H9 (cell line): ENCODE measurements at regions not wholly inside any gene's neighbourhood (a gene's known extent, or its start where the extent isn't known, plus 50 kb on each side); places are given as distances from the start of the nearest gene placed in this dataset.

Experiments
- DNase-seq: peaks from one replicate; pipeline ENCODE4 v3.0.0-alpha.2; 2017
- H2AFZ ChIP-seq: one replicate; pipeline ENCODE4 v1.6.1; 2013; ENCODE audit warnings: mild to moderate bottlenecking, low read length, control low read depth, moderate library complexity
- H2AK5ac ChIP-seq: 2 replicates; pipeline ENCODE4 v1.6.1; 2013; ENCODE audit warnings: low read length, control low read depth, mixed read lengths; ENCODE audit not compliant: insufficient read length
- H2BK120ac ChIP-seq: one replicate; pipeline ENCODE4 v1.6.1; 2013; ENCODE audit warnings: low read depth, mild to moderate bottlenecking, low read length, control low read depth, inconsistent platforms; ENCODE audit not compliant: poor library complexity, severe bottlenecking
- H2BK12ac ChIP-seq: 2 replicates; pipeline ENCODE4 v1.6.1; 2013; ENCODE audit warnings: low read length, control low read depth, mixed read lengths, low read depth; ENCODE audit not compliant: insufficient read length
- H2BK15ac ChIP-seq: 2 replicates; pipeline ENCODE4 v1.6.1; 2013; ENCODE audit warnings: low read depth, low read length, control low read depth
- H2BK20ac ChIP-seq: one replicate; pipeline ENCODE4 v1.6.1; 2013; ENCODE audit warnings: low read depth, mild to moderate bottlenecking, low read length, control low read depth, inconsistent platforms; ENCODE audit not compliant: poor library complexity, severe bottlenecking
- H2BK5ac ChIP-seq: 2 replicates; pipeline ENCODE4 v1.6.1; 2013; ENCODE audit warnings: low read length, control low read depth, mixed read lengths; ENCODE audit not compliant: insufficient read length
- H3K14ac ChIP-seq: 2 replicates; pipeline ENCODE4 v1.6.1; 2013; ENCODE audit warnings: low read length, control low read depth; ENCODE audit not compliant: insufficient read depth
- H3K18ac ChIP-seq: 2 replicates; pipeline ENCODE4 v1.6.1; 2013; ENCODE audit warnings: low read depth, mild to moderate bottlenecking, mixed read lengths, low read length, control low read depth; ENCODE audit not compliant: insufficient read length
- H3K23ac ChIP-seq: 2 replicates; pipeline ENCODE4 v1.6.1; 2013; ENCODE audit warnings: low read length, control low read depth, mixed read lengths, low read depth; ENCODE audit not compliant: insufficient read length
- H3K23me2 ChIP-seq: 2 replicates; pipeline ENCODE4 v1.6.1; 2013; ENCODE audit warnings: low read depth, mild to moderate bottlenecking, mixed read lengths, low read length, control low read depth; ENCODE audit not compliant: insufficient read length, poor library complexity, severe bottlenecking
- H3K27ac ChIP-seq: 2 replicates; pipeline ENCODE4 v1.5.1; 2013; ENCODE audit warnings: low read length, control low read depth, mixed read lengths, low read depth; ENCODE audit not compliant: insufficient read length
- H3K27me3 ChIP-seq: 2 replicates; pipeline ENCODE4 v1.6.1; 2013; ENCODE audit warnings: low read length, control low read depth, inconsistent platforms; ENCODE audit not compliant: insufficient read depth
- H3K4ac ChIP-seq: 2 replicates; pipeline ENCODE4 v1.6.1; 2013; ENCODE audit warnings: low read depth, mild to moderate bottlenecking, control low read depth, inconsistent platforms, low read length, moderate library complexity
- H3K4me1 ChIP-seq: 2 replicates; pipeline ENCODE4 v1.6.1; 2013; ENCODE audit warnings: low read length, control low read depth, inconsistent platforms; ENCODE audit not compliant: insufficient read depth
- H3K4me2 ChIP-seq: 2 replicates; pipeline ENCODE4 v1.6.1; 2013; ENCODE audit warnings: low read length, control low read depth, mixed read lengths; ENCODE audit not compliant: insufficient read length, insufficient read depth
- H3K56ac ChIP-seq: 2 replicates; pipeline ENCODE4 v1.6.1; 2013; ENCODE audit warnings: low read depth, mild to moderate bottlenecking, mixed read lengths, low read length, control low read depth; ENCODE audit not compliant: insufficient read length
- H3K79me1 ChIP-seq: 2 replicates; pipeline ENCODE4 v1.6.1; 2013; ENCODE audit warnings: low read depth, mild to moderate bottlenecking, moderate library complexity, low read length, control low read depth, inconsistent platforms; ENCODE audit not compliant: insufficient read depth, poor library complexity, severe bottlenecking
- H3K79me2 ChIP-seq: 2 replicates; pipeline ENCODE4 v1.6.1; 2013; ENCODE audit warnings: low read length, control low read depth, inconsistent platforms; ENCODE audit not compliant: insufficient read depth
- H3K9ac ChIP-seq: 2 replicates; pipeline ENCODE4 v1.6.1; 2013; ENCODE audit warnings: low read length, control low read depth, mixed read lengths; ENCODE audit not compliant: insufficient read length; ENCODE audit errors: extremely low read depth
- H3K9me3 ChIP-seq: one replicate; pipeline ENCODE4 v1.6.1; 2013; ENCODE audit warnings: low read depth, low read length, inconsistent platforms; ENCODE audit not compliant: control insufficient read depth
- H3T11ph ChIP-seq: one replicate; pipeline ENCODE4 v1.6.1; 2013; ENCODE audit warnings: mild to moderate bottlenecking, low read length, control low read depth, inconsistent platforms
- H4K20me1 ChIP-seq: one replicate; pipeline ENCODE4 v1.6.1; 2013; ENCODE audit not compliant: control insufficient read depth, insufficient read length, insufficient read depth
- H4K5ac ChIP-seq: 2 replicates; pipeline ENCODE4 v1.6.1; 2013; ENCODE audit warnings: low read depth, mild to moderate bottlenecking, mixed read lengths, low read length, control low read depth; ENCODE audit not compliant: insufficient read length
- H4K8ac ChIP-seq: replicated peaks from 2 replicates; pipeline ENCODE4 v1.6.1; 2013; ENCODE audit warnings: low read length, control low read depth, mixed read lengths, low read depth; ENCODE audit not compliant: insufficient read length
- H4K91ac ChIP-seq: 2 replicates; pipeline ENCODE4 v1.6.1; 2013; ENCODE audit warnings: low read depth, mild to moderate bottlenecking, moderate library complexity, mixed read lengths, low read length, control low read depth; ENCODE audit not compliant: insufficient read length
- H3K27ac Mint-ChIP-seq, 3 experiments: 2 replicates in 2 of 3; 3 replicates in 1 of 3; pipeline ENCODE4 v1.8.0; 2020 to 2021; ENCODE audit warnings: mixed read lengths in 3 of 3, mild to moderate bottlenecking in 1 of 3, moderate library complexity in 1 of 3
- H3K27me3 Mint-ChIP-seq: 2 replicates; pipeline ENCODE4 v1.8.0; 2021; ENCODE audit warnings: low read depth, mild to moderate bottlenecking, moderate library complexity, mixed read lengths
- H3K36me3 Mint-ChIP-seq, 3 experiments: 2 replicates in 2 of 3; 3 replicates in 1 of 3; pipeline ENCODE4 v1.8.0; 2020 to 2021; ENCODE audit warnings: low read depth in 3 of 3, mixed read lengths in 3 of 3; ENCODE audit not compliant: insufficient read depth in 1 of 3
- H3K4me1 Mint-ChIP-seq, 2 experiments: 2 replicates each; pipeline ENCODE4 v1.8.0; 2020; ENCODE audit warnings: mixed read lengths in 2 of 2
- H3K4me3 Mint-ChIP-seq, 2 experiments: 2 replicates in 1 of 2; 3 replicates in 1 of 2; pipeline ENCODE4 v1.8.0; 2020 to 2021; ENCODE audit warnings: mild to moderate bottlenecking in 2 of 2, mixed read lengths in 2 of 2, moderate library complexity in 1 of 2
- H3K9me3 Mint-ChIP-seq, 2 experiments: 2 replicates in 1 of 2; 3 replicates in 1 of 2; pipeline ENCODE4 v1.8.0; 2020; ENCODE audit warnings: mild to moderate bottlenecking in 2 of 2, mixed read lengths in 2 of 2, moderate library complexity in 1 of 2
- WGBS: extraction: QIAGEN DNeasy Blood & Tissue Kit; methylation state at CpG from one replicate; pipeline ENCODE4 v1.1.7; 2013; ENCODE audit warnings: missing lambda C conversion rate, low lambda C conversion rate, mixed read lengths; ENCODE audit not compliant: insufficient read length; ENCODE audit errors: extremely low coverage; 5-methylcytosine and 5-hydroxymethylcytosine counted together
- TF ChIP-seq, protein P1 (sequence below): fragments of 200-600 bp; sonication (generic); conservative IDR thresholded peaks from 3 replicates; pipeline ENCODE4 v1.8.0; 2021; ENCODE audit warnings: antibody characterized with exemption, mild to moderate bottlenecking

DNA sequence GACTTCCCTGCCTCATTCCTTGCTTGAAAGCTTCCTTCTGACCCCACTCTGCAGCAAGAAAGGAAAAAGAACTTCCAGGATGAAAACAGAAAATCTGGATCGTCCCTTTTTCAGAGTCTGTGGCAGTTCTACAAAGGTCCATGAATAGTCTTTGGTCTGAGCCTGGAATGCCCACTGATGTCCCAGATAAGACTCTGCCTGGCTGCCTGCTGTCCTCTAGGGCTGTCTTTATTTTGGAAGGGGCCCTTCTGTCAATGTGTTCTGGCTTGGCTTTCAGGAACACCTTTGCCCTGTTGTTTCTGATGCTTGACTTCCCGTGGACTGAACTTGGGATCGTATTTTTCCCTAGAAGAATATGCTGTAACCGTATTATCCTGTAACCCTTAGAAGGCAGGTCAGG, 114.7 kb upstream of the LNX1 start:
- no peaks in the 10 kb centered on the region for H3K36me3 Mint-ChIP-seq
- Histone ChIP-seq H4K8ac (no peak overlapping the region), H3K79me2 (no peaks in the 10 kb centered on the region), H3T11ph (no peak overlapping the region), H2BK5ac (no peak overlapping the region), H4K91ac (no peak overlapping the region), H2BK20ac (no peak overlapping the region), H3K4me1 (peaks cover 3% of the 10 kb centered on the region; the same call in 1 of the 2 replicates), H2BK12ac (no peak overlapping the region), H2BK15ac (no peak overlapping the region), H3K56ac (no peak overlapping the region), H3K79me1 (no peaks in the 10 kb centered on the region), H4K5ac (no peak overlapping the region), H3K18ac (no peak overlapping the region), H2BK120ac (no peak overlapping the region), H3K4ac (no peak overlapping the region), H3K9ac (no peak overlapping the region), H2AFZ (no peak overlapping the region), H3K4me2 (no peak overlapping the region), H3K27ac (no peak overlapping the region), H3K23me2 (no peaks in the 10 kb centered on the region), H3K14ac (no peak overlapping the region), H3K23ac (no peak overlapping the region), H3K27me3 (no peaks in the 10 kb centered on the region), H2AK5ac (no peak overlapping the region), H3K9me3 (no peaks in the 10 kb centered on the region), H4K20me1 (no peaks in the 10 kb centered on the region)
- WGBS, result no CpG with 5 or more reads among the region's 4 CpGs
- no peak overlapping the region for H3K27ac Mint-ChIP-seq
- no peak overlapping the region for H3K4me3 Mint-ChIP-seq
- no peaks in the 10 kb centered on the region for H3K27me3 Mint-ChIP-seq
- H3K9me3 Mint-ChIP-seq, result no peaks in the 10 kb centered on the region
- DNase-seq, result no peak
- TF ChIP-seq, protein P1, sequence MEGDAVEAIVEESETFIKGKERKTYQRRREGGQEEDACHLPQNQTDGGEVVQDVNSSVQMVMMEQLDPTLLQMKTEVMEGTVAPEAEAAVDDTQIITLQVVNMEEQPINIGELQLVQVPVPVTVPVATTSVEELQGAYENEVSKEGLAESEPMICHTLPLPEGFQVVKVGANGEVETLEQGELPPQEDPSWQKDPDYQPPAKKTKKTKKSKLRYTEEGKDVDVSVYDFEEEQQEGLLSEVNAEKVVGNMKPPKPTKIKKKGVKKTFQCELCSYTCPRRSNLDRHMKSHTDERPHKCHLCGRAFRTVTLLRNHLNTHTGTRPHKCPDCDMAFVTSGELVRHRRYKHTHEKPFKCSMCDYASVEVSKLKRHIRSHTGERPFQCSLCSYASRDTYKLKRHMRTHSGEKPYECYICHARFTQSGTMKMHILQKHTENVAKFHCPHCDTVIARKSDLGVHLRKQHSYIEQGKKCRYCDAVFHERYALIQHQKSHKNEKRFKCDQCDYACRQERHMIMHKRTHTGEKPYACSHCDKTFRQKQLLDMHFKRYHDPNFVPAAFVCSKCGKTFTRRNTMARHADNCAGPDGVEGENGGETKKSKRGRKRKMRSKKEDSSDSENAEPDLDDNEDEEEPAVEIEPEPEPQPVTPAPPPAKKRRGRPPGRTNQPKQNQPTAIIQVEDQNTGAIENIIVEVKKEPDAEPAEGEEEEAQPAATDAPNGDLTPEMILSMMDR, result no peak
- peaks cover 10 to 11% of the 10 kb centered on the region in 2 experiments for H3K4me1 Mint-ChIP-seq
